ENCODE measurements at regions not wholly inside any gene's neighbourhood (a gene's known extent, or its start where the extent isn't known, plus 50 kb on each side); places are given as distances from the start of the nearest gene placed in this dataset.
"Not testable (repeated sequence)": the region's sequence is repeated elsewhere in the genome, so short reads cannot be mapped to it uniquely, and the experiment has no call there.

GRCh38 chr6:133108419-133108818 lies 132.7 kb upstream of the EYA4 start:
- DNase-seq (ENCODE audit: low spot score) = no peak

- DNase-seq (ENCODE audit: low spot score) = no peak
Measured at GRCh38 chr6:133114973-133115372, 126.2 kb upstream of the EYA4 start.

- no peak for DNase-seq (ENCODE audit: low spot score)
Measured at GRCh38 chr6:133115946-133116345, 125.2 kb upstream of the EYA4 start.

- DNase-seq (ENCODE audit: low spot score) = no peak
Measured at GRCh38 chr6:133128191-133128590, 113.0 kb upstream of the EYA4 start.

DNA sequence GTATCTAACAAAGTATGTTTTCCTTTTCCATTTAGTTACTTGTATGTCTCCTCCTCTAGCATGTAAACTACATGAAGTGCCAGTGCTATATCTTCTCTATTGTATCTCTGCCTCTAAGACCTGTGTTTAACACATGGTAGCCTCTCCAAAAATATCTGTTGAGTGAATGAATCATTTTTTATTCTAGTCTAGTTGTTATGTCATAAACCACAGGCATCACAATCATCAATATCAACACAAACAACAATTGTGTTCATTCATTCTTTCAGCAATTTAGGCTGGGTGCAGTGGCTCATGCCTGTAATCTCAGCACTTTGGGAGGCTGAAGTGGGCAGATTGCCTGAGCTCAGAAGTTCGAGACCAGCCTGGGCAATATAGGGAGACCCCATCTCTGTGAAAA lies 111.6 kb upstream of the EYA4 start:
- no peak for DNase-seq (ENCODE audit: low spot score)

GRCh38 chr6:133130863-133131262 lies 110.3 kb upstream of the EYA4 start:
- no peak for DNase-seq (ENCODE audit: low spot score)

DNA sequence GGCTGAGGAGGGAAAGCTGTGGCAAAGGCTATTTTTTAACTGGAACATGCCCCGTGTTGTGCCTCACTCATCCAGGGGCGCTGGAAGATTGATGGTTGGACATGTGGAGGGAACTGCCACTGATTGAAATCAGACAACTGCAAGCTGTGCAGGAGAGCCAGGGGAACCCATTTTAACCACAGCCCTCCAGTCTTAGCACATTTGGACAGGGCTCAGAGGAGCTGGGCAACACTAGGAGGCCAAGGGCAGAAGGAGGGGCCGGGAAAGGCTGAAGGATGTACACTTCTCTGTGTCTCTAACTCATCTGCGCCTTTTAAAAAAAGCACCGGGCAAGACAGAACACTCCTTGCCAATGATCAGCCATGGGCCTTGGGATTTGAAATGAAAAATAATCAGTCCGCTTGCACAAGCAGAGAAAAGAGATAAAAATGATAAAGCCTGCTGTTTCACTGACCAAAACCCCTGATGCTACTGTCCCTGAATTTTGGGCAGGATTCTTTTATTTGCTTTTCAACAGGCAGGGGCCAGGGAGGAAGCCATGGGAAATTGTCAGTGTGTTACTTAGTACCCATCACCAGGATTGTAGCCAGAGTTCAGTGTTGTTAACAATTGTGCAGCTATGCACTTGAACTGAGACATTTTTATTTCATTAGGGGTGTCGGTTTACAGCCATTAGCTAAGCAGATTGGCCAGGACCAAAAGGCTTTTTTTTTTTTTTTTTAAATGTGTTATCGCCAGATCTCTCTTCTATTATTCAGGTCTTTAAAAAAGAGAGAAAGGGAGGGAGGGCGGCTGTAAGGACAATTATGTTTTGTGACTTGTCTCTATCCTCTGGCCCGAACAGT lies 109.3 kb upstream of the EYA4 start:
- DNase-seq (ENCODE audit: low spot score) = no peak

GRCh38 chr6:133132466-133132971 lies 108.6 kb upstream of the EYA4 start:
- DNase-seq (ENCODE audit: low spot score) = no peak

GRCh38 chr6:133136177-133136880 lies 104.8 kb upstream of the EYA4 start:
- no peak for DNase-seq (ENCODE audit: low spot score)

DNA sequence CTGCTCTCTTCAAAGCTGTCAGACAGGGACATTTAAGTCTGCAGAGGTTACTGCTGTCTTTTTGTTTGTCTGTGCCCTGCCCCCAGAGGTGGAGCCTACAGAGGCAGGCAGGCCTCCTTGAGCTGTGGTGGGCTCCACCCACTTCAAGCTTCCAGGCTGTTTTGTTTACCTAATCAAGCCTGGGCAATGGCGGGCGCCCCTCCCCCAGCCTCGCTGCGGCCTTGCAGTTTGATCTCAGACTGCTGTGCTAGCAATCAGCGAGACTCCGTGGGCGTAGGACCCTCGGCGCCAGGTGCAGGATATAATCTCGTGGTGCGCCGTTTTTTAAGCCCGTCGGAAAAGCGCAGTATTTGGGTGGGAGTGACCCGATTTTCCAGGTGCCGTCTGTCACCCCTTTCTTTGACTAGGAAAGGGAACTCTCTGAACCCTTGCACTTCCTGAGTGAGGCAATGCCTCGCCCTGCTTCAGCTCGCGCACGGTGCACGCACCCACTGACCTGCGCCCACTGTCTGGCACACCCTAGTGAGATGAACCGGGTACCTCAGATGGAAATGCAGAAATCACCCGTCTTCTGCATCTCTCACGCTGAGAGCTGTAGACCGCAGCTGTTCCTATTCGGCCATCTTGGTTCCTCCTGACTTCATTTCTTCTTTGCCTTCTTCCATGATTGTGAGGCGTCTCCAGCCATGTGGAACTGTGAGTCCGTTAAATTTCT lies 93.5 kb upstream of the EYA4 start:
- not testable (repeated sequence) for DNase-seq (ENCODE audit: low spot score)

- no peak for DNase-seq (ENCODE audit: low spot score)
Measured at GRCh38 chr6:133156689-133157088, 84.5 kb upstream of the EYA4 start.

- DNase-seq (ENCODE audit: low spot score) = no peak
Measured at GRCh38 chr6:133157995-133158394, 83.2 kb upstream of the EYA4 start.

DNA sequence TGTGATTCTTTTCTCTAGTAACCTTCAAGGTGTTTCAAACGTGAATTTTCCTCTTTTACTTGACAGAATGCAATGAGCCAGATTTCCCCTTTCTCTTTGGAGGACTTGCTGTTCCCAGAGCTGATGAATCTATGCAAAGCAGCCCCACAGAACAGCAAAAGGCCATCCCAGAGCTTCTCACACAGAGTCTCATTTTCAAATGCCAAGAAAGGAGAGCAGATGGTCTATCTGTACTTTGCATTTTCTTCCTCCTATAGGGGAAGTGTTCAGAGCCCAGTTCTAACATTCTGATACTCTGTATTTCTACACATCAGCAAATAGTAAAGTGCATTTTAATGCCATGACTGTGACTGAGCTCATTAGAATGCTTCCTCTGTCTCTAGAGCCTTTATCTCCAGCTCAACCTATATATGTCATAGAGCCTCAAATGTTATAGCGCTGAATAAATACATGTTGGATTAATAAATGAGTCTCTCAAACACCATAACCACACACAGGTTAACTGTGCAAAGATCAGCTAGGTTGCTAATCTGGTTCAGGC lies 81.8 kb upstream of the EYA4 start:
- no peak for DNase-seq (ENCODE audit: low spot score)

GRCh38 chr6:133160536-133160935 lies 80.6 kb upstream of the EYA4 start:
- no peak for DNase-seq (ENCODE audit: low spot score)

GRCh38 chr6:133165235-133165634 lies 75.9 kb upstream of the EYA4 start:
- DNase-seq (ENCODE audit: low spot score) = no peak

DNA sequence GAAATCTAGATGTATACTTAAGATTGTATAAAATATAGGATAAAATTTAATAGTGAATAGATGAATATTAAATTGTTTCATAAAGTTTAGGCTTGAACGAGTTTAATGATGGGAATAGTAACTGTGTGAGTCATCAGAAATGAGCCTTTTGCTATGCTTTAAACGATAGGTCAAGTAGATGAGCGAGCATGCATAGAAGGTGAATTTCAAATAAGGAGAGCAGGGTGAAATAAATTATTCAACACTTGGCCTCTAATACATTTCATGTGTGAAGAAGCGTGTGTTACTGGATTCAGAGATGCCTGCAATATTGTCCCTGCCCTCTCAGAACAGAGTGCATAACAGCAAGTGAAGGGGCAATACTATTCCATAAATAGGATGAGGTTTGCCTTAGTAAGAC lies 74.4 kb upstream of the EYA4 start:
- no peak for DNase-seq (ENCODE audit: low spot score)

DNA sequence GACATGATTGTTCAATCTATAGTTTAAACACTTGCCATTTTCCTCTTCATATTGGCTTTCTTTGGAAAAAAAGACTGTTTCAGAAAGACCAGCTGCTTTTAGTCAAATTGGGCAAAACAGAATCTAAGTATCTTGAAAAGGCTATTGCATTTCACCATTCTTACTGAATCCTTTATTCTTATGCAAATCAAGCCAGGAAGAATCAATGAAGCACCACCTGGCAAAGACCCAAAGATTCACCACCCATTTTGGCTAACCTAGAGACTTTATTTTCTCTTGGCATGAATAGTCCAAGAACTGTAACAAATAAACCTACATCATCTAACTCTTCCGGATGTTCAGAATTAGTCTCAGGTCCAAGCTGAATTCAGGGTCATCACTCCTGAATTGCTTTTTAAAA lies 71.3 kb upstream of the EYA4 start:
- no peak for DNase-seq (ENCODE audit: low spot score)

- DNase-seq (ENCODE audit: low spot score) = no peak
Measured at GRCh38 chr6:133170602-133171001, 70.6 kb upstream of the EYA4 start.

GRCh38 chr6:133171989-133172604 lies 69.1 kb upstream of the EYA4 start:
- no peak for DNase-seq (ENCODE audit: low spot score)

- DNase-seq (ENCODE audit: low spot score) = no peak
Measured at GRCh38 chr6:133173276-133173675, 67.9 kb upstream of the EYA4 start.

DNA sequence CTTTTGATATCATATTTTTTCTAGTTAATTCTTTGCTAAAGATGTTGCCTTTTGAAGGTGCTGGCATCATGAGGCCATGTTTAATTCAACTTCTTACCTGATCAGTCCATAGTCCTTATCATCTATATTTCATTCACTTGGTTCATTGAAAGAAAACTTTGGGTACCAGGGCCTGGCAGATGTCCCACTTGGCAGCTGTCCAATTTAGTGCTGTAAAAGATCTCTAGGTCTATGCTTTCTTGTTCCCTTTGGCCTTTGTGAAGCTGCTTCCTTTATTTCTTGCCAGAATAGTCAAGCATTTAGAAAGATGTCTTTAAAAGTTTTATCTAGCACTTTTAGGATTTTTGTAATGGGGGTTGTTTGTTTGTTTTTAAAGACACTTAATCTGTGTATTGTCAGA lies 61.7 kb upstream of the EYA4 start:
- no peak for DNase-seq (ENCODE audit: low spot score)

DNA sequence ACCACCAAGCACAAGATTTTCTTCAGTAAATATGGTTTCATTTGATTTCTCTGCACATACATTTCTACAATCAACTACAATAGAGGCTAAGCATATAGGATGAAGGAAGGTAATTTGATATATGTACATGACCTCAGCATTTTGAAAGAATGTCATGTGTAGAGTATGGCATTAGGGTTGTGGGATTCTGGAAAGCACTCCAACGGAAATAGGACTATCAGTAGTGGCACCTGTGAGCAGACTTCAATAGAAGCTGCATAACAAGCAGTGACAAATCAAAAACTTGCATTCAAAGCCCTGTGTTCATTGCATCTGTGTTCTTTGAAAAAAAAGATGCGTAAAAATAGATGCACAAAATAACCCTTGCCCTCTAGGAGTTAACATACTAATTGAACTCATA lies 57.5 kb upstream of the EYA4 start:
- DNase-seq (ENCODE audit: low spot score) = no peak
